ENCODE measurements at regions not wholly inside any gene's neighbourhood (a gene's known extent, or its start where the extent isn't known, plus 50 kb on each side); places are given as distances from the start of the nearest gene placed in this dataset.

DNA sequence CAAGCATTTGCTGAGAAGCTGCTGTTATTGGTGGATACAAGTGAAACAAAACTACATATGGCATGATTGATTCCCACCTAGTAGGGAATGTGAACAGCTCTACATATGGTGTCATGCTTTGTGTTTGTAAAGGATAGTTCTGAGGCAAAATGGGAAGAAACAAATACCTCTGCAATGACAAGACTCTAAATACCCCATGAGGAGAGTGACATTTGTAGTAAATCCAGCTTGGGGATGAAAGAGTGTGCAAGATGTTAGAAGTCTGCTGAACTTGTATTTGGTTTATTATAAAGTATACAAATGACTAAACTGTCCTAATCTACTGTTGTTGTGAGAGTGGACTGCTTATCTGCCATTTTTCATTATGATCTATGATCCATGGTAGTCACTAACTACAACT lies 120.8 kb upstream of the HS3ST1 start (continued):
- TF ChIP-seq ZNF274 (IDR thresholded peaks at IDR 0.05; ENCODE audit: low read depth, low read length) = no peak
- TF ChIP-seq, protein P1, sequence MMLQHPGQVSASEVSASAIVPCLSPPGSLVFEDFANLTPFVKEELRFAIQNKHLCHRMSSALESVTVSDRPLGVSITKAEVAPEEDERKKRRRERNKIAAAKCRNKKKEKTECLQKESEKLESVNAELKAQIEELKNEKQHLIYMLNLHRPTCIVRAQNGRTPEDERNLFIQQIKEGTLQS (IDR thresholded peaks at IDR 0.05) = no peak
- TF ChIP-seq FOSL1 (IDR thresholded peaks at IDR 0.05; ENCODE audit: low read depth) = peak; percentile 29; the same call in 1 of the 2 replicates

DNA sequence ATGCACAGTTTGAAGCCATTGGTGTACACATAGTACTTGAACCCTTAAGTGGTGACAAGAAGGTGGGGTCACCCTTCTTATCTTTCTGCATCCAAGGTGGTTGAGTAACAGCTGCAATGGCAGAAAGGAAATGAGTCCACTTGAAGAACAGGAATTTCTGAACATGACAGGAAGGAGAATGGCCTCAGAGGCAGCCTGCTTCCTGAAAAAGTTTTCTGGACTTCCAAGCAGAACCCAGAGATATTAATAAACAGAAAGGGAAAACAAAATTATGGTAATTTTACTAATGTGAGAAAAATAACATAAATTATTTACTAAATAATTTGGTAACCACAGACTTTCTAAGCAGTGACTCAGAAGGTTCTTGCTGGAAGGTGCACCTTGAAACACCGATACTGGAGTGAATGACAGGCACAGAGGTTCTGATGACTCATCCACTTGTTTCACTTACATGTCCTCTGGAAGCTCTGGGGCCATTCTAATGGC lies 119.9 kb upstream of the HS3ST1 start:
- H3K9ac ChIP-seq (ENCODE audit: low read length) = peak overlapping the region; percentile 29

More for the DNA sequence above, 119.9 kb upstream of the HS3ST1 start:
- RAD21 ChIA-PET (ENCODE audit: low non-redundant PET in 1 of 2, low total read pairs in 2 of 2, uncharacterized antibody in 2 of 2, unreplicated experiment in 2 of 2) = interaction anchor here in 1 of 2 experiments (0.5 kb wide), 1 partner anchor 197 kb away, joined by 3 read pairs; no protein-coding TSS in a partner anchor
- no TSS peak for BruUV-seq (replicated peaks)
- H2AFZ ChIP-seq (ENCODE audit: low read depth, low read length, poor library complexity, severe bottlenecking) = no peak overlapping the region
- TF ChIP-seq EZH2 (IDR thresholded peaks at IDR 0.05) (no peak), YY1 (IDR thresholded peaks at IDR 0.05; ENCODE audit: extremely low read depth, insufficient replicate concordance, low read depth, low read length) (peak; percentile 74), SRF (IDR thresholded peaks at IDR 0.05; ENCODE audit: low read depth) (peak; percentile 62), RAD21 (IDR thresholded peaks at IDR 0.05; ENCODE audit: low read depth) (peak; percentile 23; the same call in 1 of the 2 replicates), POLR2AphosphoS5 (IDR thresholded peaks at IDR 0.05; ENCODE audit: low read depth, low read length) (peak; percentile 57), CEBPB (IDR thresholded peaks at IDR 0.05; ENCODE audit: low read depth) (peak; percentile 95), CBX3 (IDR thresholded peaks at IDR 0.05; ENCODE audit: low read depth) (peak; percentile 93), JUND (IDR thresholded peaks at IDR 0.05) (peak; percentile 93), SP1 (IDR thresholded peaks at IDR 0.05; ENCODE audit: low read depth) (peak; percentile 88), SIN3A (IDR thresholded peaks at IDR 0.05; ENCODE audit: low read depth) (no peak), EZH2phosphoT487 (IDR thresholded peaks at IDR 0.05; ENCODE audit: borderline replicate concordance) (no peak), TCF7L2 (IDR thresholded peaks at IDR 0.05; ENCODE audit: borderline replicate concordance, extremely low read depth, insufficient read depth, insufficient read length) (peak; percentile 56), FOSL1 (IDR thresholded peaks at IDR 0.05; ENCODE audit: low read depth) (peak; percentile 93), ZFX (IDR thresholded peaks at IDR 0.05) (no peak)
- TF ChIP-seq, protein P2, sequence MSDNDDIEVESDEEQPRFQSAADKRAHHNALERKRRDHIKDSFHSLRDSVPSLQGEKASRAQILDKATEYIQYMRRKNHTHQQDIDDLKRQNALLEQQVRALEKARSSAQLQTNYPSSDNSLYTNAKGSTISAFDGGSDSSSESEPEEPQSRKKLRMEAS (IDR thresholded peaks at IDR 0.05) = peak; percentile 11; the same call in 1 of the 2 replicates
- TF ChIP-seq, protein P1 (IDR thresholded peaks at IDR 0.05) = peak; percentile 58
- TF ChIP-seq, protein P3, sequence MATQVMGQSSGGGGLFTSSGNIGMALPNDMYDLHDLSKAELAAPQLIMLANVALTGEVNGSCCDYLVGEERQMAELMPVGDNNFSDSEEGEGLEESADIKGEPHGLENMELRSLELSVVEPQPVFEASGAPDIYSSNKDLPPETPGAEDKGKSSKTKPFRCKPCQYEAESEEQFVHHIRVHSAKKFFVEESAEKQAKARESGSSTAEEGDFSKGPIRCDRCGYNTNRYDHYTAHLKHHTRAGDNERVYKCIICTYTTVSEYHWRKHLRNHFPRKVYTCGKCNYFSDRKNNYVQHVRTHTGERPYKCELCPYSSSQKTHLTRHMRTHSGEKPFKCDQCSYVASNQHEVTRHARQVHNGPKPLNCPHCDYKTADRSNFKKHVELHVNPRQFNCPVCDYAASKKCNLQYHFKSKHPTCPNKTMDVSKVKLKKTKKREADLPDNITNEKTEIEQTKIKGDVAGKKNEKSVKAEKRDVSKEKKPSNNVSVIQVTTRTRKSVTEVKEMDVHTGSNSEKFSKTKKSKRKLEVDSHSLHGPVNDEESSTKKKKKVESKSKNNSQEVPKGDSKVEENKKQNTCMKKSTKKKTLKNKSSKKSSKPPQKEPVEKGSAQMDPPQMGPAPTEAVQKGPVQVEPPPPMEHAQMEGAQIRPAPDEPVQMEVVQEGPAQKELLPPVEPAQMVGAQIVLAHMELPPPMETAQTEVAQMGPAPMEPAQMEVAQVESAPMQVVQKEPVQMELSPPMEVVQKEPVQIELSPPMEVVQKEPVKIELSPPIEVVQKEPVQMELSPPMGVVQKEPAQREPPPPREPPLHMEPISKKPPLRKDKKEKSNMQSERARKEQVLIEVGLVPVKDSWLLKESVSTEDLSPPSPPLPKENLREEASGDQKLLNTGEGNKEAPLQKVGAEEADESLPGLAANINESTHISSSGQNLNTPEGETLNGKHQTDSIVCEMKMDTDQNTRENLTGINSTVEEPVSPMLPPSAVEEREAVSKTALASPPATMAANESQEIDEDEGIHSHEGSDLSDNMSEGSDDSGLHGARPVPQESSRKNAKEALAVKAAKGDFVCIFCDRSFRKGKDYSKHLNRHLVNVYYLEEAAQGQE (IDR thresholded peaks at IDR 0.05; ENCODE audit: low read depth) = no peak
- TF ChIP-seq, protein P4, sequence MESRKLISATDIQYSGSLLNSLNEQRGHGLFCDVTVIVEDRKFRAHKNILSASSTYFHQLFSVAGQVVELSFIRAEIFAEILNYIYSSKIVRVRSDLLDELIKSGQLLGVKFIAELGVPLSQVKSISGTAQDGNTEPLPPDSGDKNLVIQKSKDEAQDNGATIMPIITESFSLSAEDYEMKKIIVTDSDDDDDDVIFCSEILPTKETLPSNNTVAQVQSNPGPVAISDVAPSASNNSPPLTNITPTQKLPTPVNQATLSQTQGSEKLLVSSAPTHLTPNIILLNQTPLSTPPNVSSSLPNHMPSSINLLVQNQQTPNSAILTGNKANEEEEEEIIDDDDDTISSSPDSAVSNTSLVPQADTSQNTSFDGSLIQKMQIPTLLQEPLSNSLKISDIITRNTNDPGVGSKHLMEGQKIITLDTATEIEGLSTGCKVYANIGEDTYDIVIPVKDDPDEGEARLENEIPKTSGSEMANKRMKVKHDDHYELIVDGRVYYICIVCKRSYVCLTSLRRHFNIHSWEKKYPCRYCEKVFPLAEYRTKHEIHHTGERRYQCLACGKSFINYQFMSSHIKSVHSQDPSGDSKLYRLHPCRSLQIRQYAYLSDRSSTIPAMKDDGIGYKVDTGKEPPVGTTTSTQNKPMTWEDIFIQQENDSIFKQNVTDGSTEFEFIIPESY (IDR thresholded peaks at IDR 0.05; ENCODE audit: extremely low read depth, insufficient replicate concordance, low read length) = no peak
- no peaks in the 10 kb centered on the region for H3K9me2 ChIP-seq (ENCODE audit: insufficient read depth)
- DNase-seq (ENCODE audit: low read depth, low spot score) = peak; percentile 95
- ATAC-seq = peak; percentile 84
- peak overlapping the region; percentile 50 for H3K4me2 ChIP-seq (ENCODE audit: low read length)
- no peak overlapping the region for H3K4me3 ChIP-seq (replicated peaks in 1 of 2; ENCODE audit: low read depth in 1 of 2, low read length in 2 of 2)
- H3K79me2 ChIP-seq (ENCODE audit: insufficient read depth, low read length) = no peaks in the 10 kb centered on the region
- H4K20me1 ChIP-seq (ENCODE audit: insufficient read depth) = no peaks in the 10 kb centered on the region
- intact Hi-C loops (cut with micrococcal nuclease) = loop anchor here (2.0 to 10.0 kb wide), 3 partner anchors 44 to 84 kb away; no protein-coding TSS in a partner anchor
- peaks cover 61 to 70% of the 10 kb centered on the region in 2 experiments for H3K4me1 ChIP-seq (ENCODE audit: control insufficient read depth in 1 of 2, insufficient read depth in 2 of 2, low read length in 2 of 2)
- POLR2A ChIA-PET = interaction anchor here (0.6 to 3.0 kb wide), 6 partner anchors 13 to 87 kb away, joined by 3 to 14 read pairs (median 4); no protein-coding TSS in a partner anchor
- peak overlapping the region; percentile 96 for H3K27ac ChIP-seq (ENCODE audit: low read depth, low read length)
- no peaks in the 10 kb centered on the region for H3K9me3 ChIP-seq (ENCODE audit: control insufficient read depth in 1 of 2, insufficient read depth in 1 of 2, low read depth in 1 of 2, low read length in 2 of 2)
- no peaks in the 10 kb centered on the region for H3K27me3 ChIP-seq (ENCODE audit: insufficient read depth, low read length)
- CTCF ChIA-PET = interaction anchor here (1.2 kb wide), 1 partner anchor 59 kb away, joined by 3 read pairs; no protein-coding TSS in a partner anchor
- no peaks in the 10 kb centered on the region for H3K36me3 ChIP-seq (ENCODE audit: control insufficient read depth in 1 of 2, insufficient read depth in 2 of 2, low read length in 2 of 2)
